Progenitor cell of endocrine pancreas (in vitro differentiated cells): ENCODE measurements at regions not wholly inside any gene's neighbourhood (a gene's known extent, or its start where the extent isn't known, plus 50 kb on each side); places are given as distances from the start of the nearest gene placed in this dataset.

Experiments used
- DNase-seq: peaks from one replicate; pipeline ENCODE4 v3.0.0; 2021; ENCODE audit warnings: low spot score; ENCODE audit not compliant: unreplicated experiment
- H3K27ac Mint-ChIP-seq: 2 replicates; pipeline ENCODE4 v1.8.0; 2021; ENCODE audit warnings: mild to moderate bottlenecking, moderate library complexity, mixed read lengths
- H3K27me3 Mint-ChIP-seq: 2 replicates; pipeline ENCODE4 v1.8.0; 2021; ENCODE audit warnings: mixed read lengths
- H3K36me3 Mint-ChIP-seq: 2 replicates; pipeline ENCODE4 v1.8.0; 2022; ENCODE audit warnings: mixed read lengths; ENCODE audit not compliant: insufficient read depth
- H3K4me1 Mint-ChIP-seq: 2 replicates; pipeline ENCODE4 v1.8.0; 2021; ENCODE audit warnings: low read depth, mixed read lengths
- H3K4me3 Mint-ChIP-seq: 2 replicates; pipeline ENCODE4 v1.8.0; 2021; ENCODE audit warnings: low read depth, mild to moderate bottlenecking, moderate library complexity, mixed read lengths
- H3K9me3 Mint-ChIP-seq: 2 replicates; pipeline ENCODE4 v1.8.0; 2021; ENCODE audit warnings: low read depth, mixed read lengths
- CTCF ChIP-seq: fragments of 200-600 bp; sonication (generic); IDR thresholded peaks from one replicate; pipeline ENCODE4 v1.5.0; 2021; ENCODE audit warnings: antibody characterized with exemption, mild to moderate bottlenecking; ENCODE audit not compliant: unreplicated experiment

GRCh38 chr7:32154797-32155196 is 84.6 kb upstream of the PDE1C start:
- Mint-ChIP-seq H3K27ac (no peak overlapping the region), H3K4me1 (peaks cover 6% of the 10 kb centered on the region), H3K27me3 (no peaks in the 10 kb centered on the region), H3K4me3 (no peak overlapping the region), H3K36me3 (no peaks in the 10 kb centered on the region), H3K9me3 (peaks cover 7% of the 10 kb centered on the region)
- DNase-seq, result no peak
- no peak for TF ChIP-seq CTCF

- peaks cover under 1% of the 10 kb centered on the region for H3K4me1 Mint-ChIP-seq
- H3K4me3 Mint-ChIP-seq, result no peak overlapping the region
- H3K27me3 Mint-ChIP-seq, result no peaks in the 10 kb centered on the region
These were observed 82.8 kb upstream of the PDE1C start for GRCh38 chr7:32153006-32153405.

GRCh38 chr7:32152576-32152975 is 82.4 kb upstream of the PDE1C start:
- H3K27me3 Mint-ChIP-seq, result no peaks in the 10 kb centered on the region
- DNase-seq, result no peak
- no peaks in the 10 kb centered on the region for H3K4me1 Mint-ChIP-seq
- no peak overlapping the region for H3K4me3 Mint-ChIP-seq
- TF ChIP-seq CTCF, result no peak
- H3K36me3 Mint-ChIP-seq, result no peaks in the 10 kb centered on the region
- H3K9me3 Mint-ChIP-seq, result peaks cover 7% of the 10 kb centered on the region
- no peak overlapping the region for H3K27ac Mint-ChIP-seq

More at GRCh38 chr7:32153006-32153405, 82.8 kb upstream of the PDE1C start:
- Mint-ChIP-seq H3K36me3 (no peaks in the 10 kb centered on the region), H3K27ac (no peak overlapping the region), H3K9me3 (peaks cover 7% of the 10 kb centered on the region)
- DNase-seq, result no peak
- no peak for TF ChIP-seq CTCF

GRCh38 chr7:32150589-32150988 is 80.4 kb upstream of the PDE1C start:
- Mint-ChIP-seq H3K27me3 (no peaks in the 10 kb centered on the region), H3K9me3 (peaks cover 7% of the 10 kb centered on the region), H3K36me3 (no peaks in the 10 kb centered on the region), H3K4me1 (no peaks in the 10 kb centered on the region), H3K4me3 (no peak overlapping the region), H3K27ac (no peak overlapping the region)
- DNase-seq, result no peak
- TF ChIP-seq CTCF, result no peak

GRCh38 chr7:32150039-32150438 is 79.8 kb upstream of the PDE1C start:
- Mint-ChIP-seq H3K4me1 (no peaks in the 10 kb centered on the region), H3K4me3 (no peak overlapping the region), H3K27me3 (peaks cover under 1% of the 10 kb centered on the region), H3K36me3 (no peaks in the 10 kb centered on the region), H3K27ac (no peak overlapping the region), H3K9me3 (peaks cover 7% of the 10 kb centered on the region)
- TF ChIP-seq CTCF, result no peak
- no peak for DNase-seq
